CD4-positive, alpha-beta memory T cell (primary cell): ENCODE measurements at regions not wholly inside any gene's neighbourhood (a gene's known extent, or its start where the extent isn't known, plus 50 kb on each side); places are given as distances from the start of the nearest gene placed in this dataset.

ENCODE experiments used
- CTCF ChIA-PET: fragments of 350-600 bp; sonication (Branson Sonifier 250); formaldehyde crosslinking; loops from one replicate; lab custom pipeline; 2021; ENCODE audit warnings: inconsistent platforms; ENCODE audit not compliant: partially characterized antibody; lab: Charles Lee
- POLR2A ChIA-PET: fragments of 350-600 bp; sonication (Branson Sonifier 250); formaldehyde crosslinking; loops from one replicate; lab custom pipeline; 2021; ENCODE audit not compliant: partially characterized antibody; lab: Charles Lee
- DNase-seq, 5 donors: peaks; one replicate each; pipeline versions ENCODE4 v3.0.0 to v3.0.0-alpha.2; 2020 to 2022; ENCODE audit warnings: mixed read lengths in 1 of 5
- H3K27ac ChIP-seq: one replicate; pipeline ENCODE4 v1.7.0; 2013; ENCODE audit warnings: low read depth, low read length
- H3K27me3 ChIP-seq: 2 replicates; pipeline ENCODE4 v1.7.0; 2013; ENCODE audit warnings: mild to moderate bottlenecking, low read length, moderate library complexity; ENCODE audit not compliant: insufficient read depth
- H3K36me3 ChIP-seq: 2 replicates; pipeline ENCODE4 v1.7.0; 2013; ENCODE audit warnings: mild to moderate bottlenecking, low read length, moderate library complexity; ENCODE audit not compliant: insufficient read depth
- H3K4me1 ChIP-seq: 2 replicates; pipeline ENCODE4 v1.7.0; 2013; ENCODE audit warnings: mild to moderate bottlenecking, low read length, moderate library complexity; ENCODE audit not compliant: insufficient read depth
- H3K4me3 ChIP-seq, 2 donors: one replicate each; pipeline ENCODE4 v1.7.0; 2013; ENCODE audit warnings: low read length in 2 of 2, mild to moderate bottlenecking in 1 of 2
- H3K9me3 ChIP-seq, 2 donors: one replicate each; pipeline ENCODE4 v1.7.0; 2013; ENCODE audit warnings: low read length in 2 of 2, control low read depth in 1 of 2; ENCODE audit not compliant: control insufficient read depth in 1 of 2
- H3K27ac Mint-ChIP-seq, 7 donors: one replicate each; pipeline ENCODE4 v1.8.0; 2020 to 2021; ENCODE audit warnings: mixed read lengths in 7 of 7, mild to moderate bottlenecking in 6 of 7, inconsistent platforms in 3 of 7, moderate library complexity in 3 of 7
- H3K27me3 Mint-ChIP-seq, 2 donors: one replicate each; pipeline ENCODE4 v1.8.0; 2020 to 2021; ENCODE audit warnings: mixed read lengths in 2 of 2
- H3K36me3 Mint-ChIP-seq, 2 donors: one replicate each; pipeline ENCODE4 v1.8.0; 2020 to 2021; ENCODE audit warnings: mixed read lengths in 2 of 2, inconsistent platforms in 1 of 2, mild to moderate bottlenecking in 1 of 2
- H3K4me1 Mint-ChIP-seq, 4 donors: one replicate each; pipeline ENCODE4 v1.8.0; 2020 to 2021; ENCODE audit warnings: mixed read lengths in 4 of 4, mild to moderate bottlenecking in 1 of 4
- H3K4me3 Mint-ChIP-seq, 8 donors: one replicate each; pipeline ENCODE4 v1.8.0; 2020 to 2021; ENCODE audit warnings: mixed read lengths in 8 of 8, mild to moderate bottlenecking in 7 of 8, moderate library complexity in 6 of 8, inconsistent platforms in 3 of 8
- H3K9me3 Mint-ChIP-seq, 8 donors: one replicate each; pipeline ENCODE4 v1.8.0; 2020 to 2021; ENCODE audit warnings: mixed read lengths in 8 of 8, mild to moderate bottlenecking in 5 of 8, inconsistent platforms in 3 of 8, moderate library complexity in 1 of 8
- intact Hi-C: fragments of 100-400 bp; cut with micrococcal nuclease; formaldehyde crosslinking; loops from one replicate; pipeline ENCODE4 v1.15.1; 2023

GRCh38 chr7:12987238-12987637, 299.8 kb downstream of the ARL4A start:
- H3K4me1 Mint-ChIP-seq: no peaks in the 10 kb centered on the region
- CTCF ChIA-PET: no interaction called here
- H3K4me3 Mint-ChIP-seq: no peak overlapping the region

GRCh38 chr7:12990440-12990839, 303.0 kb downstream of the ARL4A start:
- CTCF ChIA-PET: no interaction called here
- Histone ChIP-seq H3K9me3 (no peaks in the 10 kb centered on the region), H3K27ac (no peak overlapping the region), H3K4me1 (no peaks in the 10 kb centered on the region), H3K27me3 (no peaks in the 10 kb centered on the region), H3K4me3 (no peak overlapping the region), H3K36me3 (no peaks in the 10 kb centered on the region)
- Mint-ChIP-seq H3K36me3 (no peaks in the 10 kb centered on the region), H3K4me1 (no peaks in the 10 kb centered on the region), H3K4me3 (no peak overlapping the region), H3K9me3 (no peaks in the 10 kb centered on the region), H3K27me3 (no peaks in the 10 kb centered on the region), H3K27ac (no peak overlapping the region)
- DNase-seq: no peak
- POLR2A ChIA-PET: no interaction called here
- intact Hi-C loops: no loop called here

More at GRCh38 chr7:12987238-12987637, 299.8 kb downstream of the ARL4A start:
- Histone ChIP-seq H3K36me3 (no peaks in the 10 kb centered on the region), H3K4me3 (no peak overlapping the region), H3K9me3 (no peaks in the 10 kb centered on the region), H3K4me1 (no peaks in the 10 kb centered on the region), H3K27me3 (no peaks in the 10 kb centered on the region), H3K27ac (no peak overlapping the region)
- no peak overlapping the region for H3K27ac Mint-ChIP-seq
- no peaks in the 10 kb centered on the region for H3K36me3 Mint-ChIP-seq
- POLR2A ChIA-PET: no interaction called here
- intact Hi-C loops: no loop called here
- DNase-seq: no peak
- peaks cover 1 to 4% of the 10 kb centered on the region in 2 donors for H3K27me3 Mint-ChIP-seq
- H3K9me3 Mint-ChIP-seq: peaks cover 0 to 2% (median 0%) of the 10 kb centered on the region in 8 donors

- DNase-seq: no peak
- no peak overlapping the region for H3K27ac Mint-ChIP-seq
- H3K27ac ChIP-seq: no peak overlapping the region
- ChIA-PET CTCF (no interaction called here), POLR2A (no interaction called here)
- H3K4me3 Mint-ChIP-seq: no peak overlapping the region
- no peaks in the 10 kb centered on the region for H3K9me3 ChIP-seq
- no peaks in the 10 kb centered on the region for H3K4me1 Mint-ChIP-seq
- H3K27me3 ChIP-seq: no peaks in the 10 kb centered on the region
- H3K36me3 Mint-ChIP-seq: no peaks in the 10 kb centered on the region
- no peak overlapping the region for H3K4me3 ChIP-seq
- no peaks in the 10 kb centered on the region for H3K4me1 ChIP-seq
- H3K36me3 ChIP-seq: no peaks in the 10 kb centered on the region
- H3K9me3 Mint-ChIP-seq: no peaks in the 10 kb centered on the region
- no peaks in the 10 kb centered on the region for H3K27me3 Mint-ChIP-seq
- intact Hi-C loops: no loop called here
Measured at GRCh38 chr7:12993025-12993424, 305.6 kb downstream of the ARL4A start.

- intact Hi-C loops: no loop called here
- ChIA-PET CTCF (no interaction called here), POLR2A (no interaction called here)
- no peak for DNase-seq
- H3K4me3 Mint-ChIP-seq: no peak overlapping the region
- H3K27me3 Mint-ChIP-seq: peaks cover 0 to 2% of the 10 kb centered on the region in 2 donors
- H3K9me3 ChIP-seq: no peaks in the 10 kb centered on the region
- no peaks in the 10 kb centered on the region for H3K4me1 Mint-ChIP-seq
- H3K4me1 ChIP-seq: no peaks in the 10 kb centered on the region
- no peaks in the 10 kb centered on the region for H3K36me3 ChIP-seq
- no peaks in the 10 kb centered on the region for H3K27me3 ChIP-seq
- peaks cover 0 to 6% (median 5%) of the 10 kb centered on the region in 8 donors for H3K9me3 Mint-ChIP-seq
- H3K4me3 ChIP-seq: no peak overlapping the region
- H3K27ac Mint-ChIP-seq: no peak overlapping the region
- no peak overlapping the region for H3K27ac ChIP-seq
- H3K36me3 Mint-ChIP-seq: no peaks in the 10 kb centered on the region
Measured at GRCh38 chr7:12995912-12996469, 308.6 kb downstream of the ARL4A start.

GRCh38 chr7:13007331-13007730, 319.9 kb downstream of the ARL4A start:
- peaks cover 0 to 4% of the 10 kb centered on the region in 2 donors for H3K36me3 Mint-ChIP-seq
- ChIA-PET CTCF (no interaction called here), POLR2A (no interaction called here)
- Histone ChIP-seq H3K9me3 (no peaks in the 10 kb centered on the region), H3K4me3 (no peak overlapping the region), H3K27me3 (no peaks in the 10 kb centered on the region), H3K36me3 (no peaks in the 10 kb centered on the region), H3K27ac (no peak overlapping the region), H3K4me1 (no peaks in the 10 kb centered on the region)
- DNase-seq: no peak
- H3K27ac Mint-ChIP-seq: no peak overlapping the region
- no peak overlapping the region for H3K4me3 Mint-ChIP-seq
- intact Hi-C loops: no loop called here
- peaks cover 0 to 1% (median 0%) of the 10 kb centered on the region in 4 donors for H3K4me1 Mint-ChIP-seq
- peaks cover 9 to 19% of the 10 kb centered on the region in 2 donors for H3K27me3 Mint-ChIP-seq
- peaks cover 0 to 9% (median 3%) of the 10 kb centered on the region in 8 donors for H3K9me3 Mint-ChIP-seq

- DNase-seq: no peak
- Histone ChIP-seq H3K27ac (no peak overlapping the region), H3K36me3 (no peaks in the 10 kb centered on the region), H3K27me3 (no peaks in the 10 kb centered on the region), H3K9me3 (no peaks in the 10 kb centered on the region), H3K4me3 (no peak overlapping the region), H3K4me1 (no peaks in the 10 kb centered on the region)
- Mint-ChIP-seq H3K4me3 (no peak overlapping the region), H3K9me3 (peaks cover 0 to 9% (median 3%) of the 10 kb centered on the region in 8 donors), H3K4me1 (peaks cover 0 to 1% (median 0%) of the 10 kb centered on the region in 4 donors), H3K27ac (no peak overlapping the region), H3K36me3 (peaks cover 0 to 4% of the 10 kb centered on the region in 2 donors), H3K27me3 (peaks cover 9 to 18% of the 10 kb centered on the region in 2 donors)
- intact Hi-C loops: no loop called here
- ChIA-PET CTCF (interaction anchor here (0.6 kb wide), 1 partner anchor 1686 kb away, joined by 3 read pairs; no protein-coding TSS in a partner anchor), POLR2A (no interaction called here)
Measured at GRCh38 chr7:13009517-13009916, 322.1 kb downstream of the ARL4A start.

GRCh38 chr7:13014011-13014410, 326.6 kb downstream of the ARL4A start:
- CTCF ChIA-PET: no interaction called here

More at GRCh38 chr7:13014011-13014410, 326.6 kb downstream of the ARL4A start:
- POLR2A ChIA-PET: no interaction called here
- Histone ChIP-seq H3K4me1 (no peaks in the 10 kb centered on the region), H3K4me3 (no peak overlapping the region), H3K36me3 (no peaks in the 10 kb centered on the region), H3K27ac (no peak overlapping the region), H3K9me3 (no peaks in the 10 kb centered on the region), H3K27me3 (no peaks in the 10 kb centered on the region)
- DNase-seq: no peak
- Mint-ChIP-seq H3K36me3 (peaks cover 0 to 4% of the 10 kb centered on the region in 2 donors), H3K4me1 (peaks cover 0 to 1% (median 0%) of the 10 kb centered on the region in 4 donors), H3K27ac (no peak overlapping the region), H3K9me3 (peaks cover 0 to 9% (median 3%) of the 10 kb centered on the region in 8 donors), H3K4me3 (no peak overlapping the region), H3K27me3 (peaks cover 8% of the 10 kb centered on the region in 2 donors)
- intact Hi-C loops: no loop called here
